NOMO-1 treated with DMSO at 0.1 percent for 48 hours (cell line): ENCODE measurements at regions not wholly inside any gene's neighbourhood (a gene's known extent, or its start where the extent isn't known, plus 50 kb on each side); places are given as distances from the start of the nearest gene placed in this dataset.
A peak's percentile ranks its signal among the peaks of the same experiment; 100 is the strongest.

Experiments
- DNase-seq: peaks from one replicate; lab custom pipeline; 2025; ENCODE audit not compliant: unreplicated experiment; lab: John Stamatoyannopoulos, UW

- DNase-seq: no peak
These were observed 65.3 kb downstream of the METRNL start for GRCh38 chr17:83144421-83145357.

GRCh38 chr17:83145358-83145738 lies 65.9 kb downstream of the METRNL start:
- no peak for DNase-seq

GRCh38 chr17:83145831-83146230 lies 66.4 kb downstream of the METRNL start:
- DNase-seq: no peak

- no peak for DNase-seq
These were observed 66.9 kb downstream of the METRNL start for GRCh38 chr17:83146347-83146746.

- DNase-seq: no peak
These were observed 67.9 kb downstream of the METRNL start for GRCh38 chr17:83147280-83147679.

GRCh38 chr17:83148317-83149028 lies 69.1 kb downstream of the METRNL start:
- no peak for DNase-seq

- DNase-seq: no peak
These were observed 69.8 kb downstream of the METRNL start for GRCh38 chr17:83149029-83149725.

- DNase-seq: no peak
These were observed 70.4 kb downstream of the METRNL start for GRCh38 chr17:83149761-83150251.

GRCh38 chr17:83150369-83151055 lies 71.1 kb downstream of the METRNL start:
- no peak for DNase-seq

- DNase-seq: no peak
These were observed 71.6 kb downstream of the METRNL start for GRCh38 chr17:83151056-83151441.

GRCh38 chr17:83151442-83152226 lies 72.2 kb downstream of the METRNL start:
- DNase-seq: no peak

GRCh38 chr17:83152227-83152744 lies 72.9 kb downstream of the METRNL start:
- DNase-seq: no peak

GRCh38 chr17:83152745-83153611 lies 73.6 kb downstream of the METRNL start:
- peak; percentile 86 for DNase-seq

GRCh38 chr17:83153681-83154310 lies 74.4 kb downstream of the METRNL start:
- DNase-seq: no peak

- no peak for DNase-seq
These were observed 75.1 kb downstream of the METRNL start for GRCh38 chr17:83154311-83155127.

- DNase-seq: peak; percentile 1
These were observed 76.0 kb downstream of the METRNL start for GRCh38 chr17:83155128-83156121.
